Skeletal muscle tissue (tissue), 3 donors: ENCODE measurements at regions not wholly inside any gene's neighbourhood (a gene's known extent, or its start where the extent isn't known, plus 50 kb on each side); places are given as distances from the start of the nearest gene placed in this dataset.

Experiments used
- H3K27ac ChIP-seq: one replicate; pipeline ENCODE4 v1.7.0; 2013; ENCODE audit warnings: mild to moderate bottlenecking, low read depth, low read length, inconsistent platforms
- H3K27me3 ChIP-seq, 3 donors: one replicate each; pipeline ENCODE4 v1.7.0; 2013; ENCODE audit warnings: low read length in 3 of 3; ENCODE audit not compliant: control insufficient read depth in 3 of 3, insufficient read depth in 3 of 3
- H3K36me3 ChIP-seq, 3 donors: one replicate each; pipeline ENCODE4 v1.7.0; 2013; ENCODE audit warnings: low read length in 3 of 3; ENCODE audit not compliant: control insufficient read depth in 3 of 3, insufficient read depth in 3 of 3
- H3K4me1 ChIP-seq, 3 donors: one replicate each; pipeline ENCODE4 v1.7.0; 2013; ENCODE audit warnings: low read length in 3 of 3, mild to moderate bottlenecking in 3 of 3; ENCODE audit not compliant: control insufficient read depth in 3 of 3, insufficient read depth in 3 of 3
- H3K4me3 ChIP-seq, 3 donors: one replicate each; pipeline ENCODE4 v1.7.0; 2013; ENCODE audit warnings: low read length in 3 of 3
- H3K9ac ChIP-seq, 3 donors: one replicate each; pipeline ENCODE4 v1.7.0; 2013; ENCODE audit warnings: low read length in 3 of 3, mild to moderate bottlenecking in 3 of 3, moderate library complexity in 2 of 3, low read depth in 1 of 3
- H3K9me3 ChIP-seq, 3 donors: one replicate each; pipeline ENCODE4 v1.7.0; 2013; ENCODE audit warnings: low read length in 3 of 3; ENCODE audit not compliant: control insufficient read depth in 3 of 3
- donor health status: Osteomylitis.

GRCh38 chr4:71262161-71262560 is 76.7 kb upstream of the SLC4A4 start:
- H3K27me3 ChIP-seq = no peaks in the 10 kb centered on the region
- H3K36me3 ChIP-seq = no peaks in the 10 kb centered on the region
- H3K27ac ChIP-seq = peak overlapping the region; percentile 45
- H3K4me3 ChIP-seq = no peak overlapping the region
- no peaks in the 10 kb centered on the region for H3K9me3 ChIP-seq
- H3K9ac ChIP-seq = no peak overlapping the region
- peaks cover 17 to 27% (median 22%) of the 10 kb centered on the region in 3 donors for H3K4me1 ChIP-seq

GRCh38 chr4:71266090-71266794 is 72.6 kb upstream of the SLC4A4 start:
- no peak overlapping the region for H3K9ac ChIP-seq
- no peak overlapping the region for H3K4me3 ChIP-seq
- H3K27me3 ChIP-seq = no peaks in the 10 kb centered on the region
- no peaks in the 10 kb centered on the region for H3K9me3 ChIP-seq
- no peak overlapping the region for H3K27ac ChIP-seq
- no peaks in the 10 kb centered on the region for H3K36me3 ChIP-seq
- peaks cover 6 to 12% (median 10%) of the 10 kb centered on the region in 3 donors for H3K4me1 ChIP-seq

GRCh38 chr4:71267244-71267643 is 71.6 kb upstream of the SLC4A4 start:
- H3K9me3 ChIP-seq = no peaks in the 10 kb centered on the region
- no peak overlapping the region for H3K4me3 ChIP-seq
- no peaks in the 10 kb centered on the region for H3K36me3 ChIP-seq
- H3K4me1 ChIP-seq = peaks cover 0 to 2% (median 1%) of the 10 kb centered on the region in 3 donors
- H3K27me3 ChIP-seq = no peaks in the 10 kb centered on the region
- H3K9ac ChIP-seq = no peak overlapping the region
- H3K27ac ChIP-seq = no peak overlapping the region

- Histone ChIP-seq H3K9me3 (no peaks in the 10 kb centered on the region), H3K27me3 (no peaks in the 10 kb centered on the region), H3K36me3 (no peaks in the 10 kb centered on the region), H3K4me1 (no peaks in the 10 kb centered on the region), H3K9ac (no peak overlapping the region), H3K27ac (no peak overlapping the region), H3K4me3 (no peak overlapping the region)
These were observed 70.7 kb upstream of the SLC4A4 start for GRCh38 chr4:71268166-71268565.

GRCh38 chr4:71269233-71269632 is 69.6 kb upstream of the SLC4A4 start:
- Histone ChIP-seq H3K4me1 (no peaks in the 10 kb centered on the region), H3K27ac (no peak overlapping the region)

GRCh38 chr4:71270901-71271300 is 67.9 kb upstream of the SLC4A4 start:
- no peaks in the 10 kb centered on the region for H3K9me3 ChIP-seq
- H3K27me3 ChIP-seq = no peaks in the 10 kb centered on the region
- H3K4me1 ChIP-seq = no peaks in the 10 kb centered on the region
- no peaks in the 10 kb centered on the region for H3K36me3 ChIP-seq
- no peak overlapping the region for H3K9ac ChIP-seq
- no peak overlapping the region for H3K27ac ChIP-seq
- no peak overlapping the region for H3K4me3 ChIP-seq

More at GRCh38 chr4:71269233-71269632, 69.6 kb upstream of the SLC4A4 start:
- H3K9me3 ChIP-seq = no peaks in the 10 kb centered on the region
- no peak overlapping the region for H3K4me3 ChIP-seq
- H3K27me3 ChIP-seq = no peaks in the 10 kb centered on the region
- H3K36me3 ChIP-seq = no peaks in the 10 kb centered on the region
- H3K9ac ChIP-seq = no peak overlapping the region

GRCh38 chr4:71272976-71273375 is 65.8 kb upstream of the SLC4A4 start:
- no peak overlapping the region for H3K9ac ChIP-seq
- no peaks in the 10 kb centered on the region for H3K9me3 ChIP-seq
- no peaks in the 10 kb centered on the region for H3K36me3 ChIP-seq
- no peaks in the 10 kb centered on the region for H3K27me3 ChIP-seq
- H3K4me1 ChIP-seq = no peaks in the 10 kb centered on the region
- H3K27ac ChIP-seq = no peak overlapping the region
- H3K4me3 ChIP-seq = no peak overlapping the region

GRCh38 chr4:71275004-71275403 is 63.8 kb upstream of the SLC4A4 start:
- no peaks in the 10 kb centered on the region for H3K27me3 ChIP-seq
- no peaks in the 10 kb centered on the region for H3K4me1 ChIP-seq
- H3K9ac ChIP-seq = no peak overlapping the region
- no peak overlapping the region for H3K27ac ChIP-seq
- no peaks in the 10 kb centered on the region for H3K9me3 ChIP-seq
- H3K36me3 ChIP-seq = no peaks in the 10 kb centered on the region
- H3K4me3 ChIP-seq = no peak overlapping the region

- Histone ChIP-seq H3K9me3 (no peaks in the 10 kb centered on the region), H3K4me3 (no peak overlapping the region), H3K27me3 (no peaks in the 10 kb centered on the region), H3K36me3 (no peaks in the 10 kb centered on the region), H3K27ac (no peak overlapping the region), H3K9ac (no peak overlapping the region), H3K4me1 (no peaks in the 10 kb centered on the region)
These were observed 63.2 kb upstream of the SLC4A4 start for GRCh38 chr4:71275570-71275969.

- H3K4me1 ChIP-seq = peaks cover 0 to 5% (median 0%) of the 10 kb centered on the region in 3 donors
- H3K9me3 ChIP-seq = no peaks in the 10 kb centered on the region
- no peak overlapping the region for H3K9ac ChIP-seq
- H3K27me3 ChIP-seq = no peaks in the 10 kb centered on the region
- no peak overlapping the region for H3K27ac ChIP-seq
- H3K36me3 ChIP-seq = no peaks in the 10 kb centered on the region
- no peak overlapping the region for H3K4me3 ChIP-seq
These were observed 61.5 kb upstream of the SLC4A4 start for GRCh38 chr4:71277353-71277752.
